ENCODE measurements at regions not wholly inside any gene's neighbourhood (a gene's known extent, or its start where the extent isn't known, plus 50 kb on each side); places are given as distances from the start of the nearest gene placed in this dataset.

DNA sequence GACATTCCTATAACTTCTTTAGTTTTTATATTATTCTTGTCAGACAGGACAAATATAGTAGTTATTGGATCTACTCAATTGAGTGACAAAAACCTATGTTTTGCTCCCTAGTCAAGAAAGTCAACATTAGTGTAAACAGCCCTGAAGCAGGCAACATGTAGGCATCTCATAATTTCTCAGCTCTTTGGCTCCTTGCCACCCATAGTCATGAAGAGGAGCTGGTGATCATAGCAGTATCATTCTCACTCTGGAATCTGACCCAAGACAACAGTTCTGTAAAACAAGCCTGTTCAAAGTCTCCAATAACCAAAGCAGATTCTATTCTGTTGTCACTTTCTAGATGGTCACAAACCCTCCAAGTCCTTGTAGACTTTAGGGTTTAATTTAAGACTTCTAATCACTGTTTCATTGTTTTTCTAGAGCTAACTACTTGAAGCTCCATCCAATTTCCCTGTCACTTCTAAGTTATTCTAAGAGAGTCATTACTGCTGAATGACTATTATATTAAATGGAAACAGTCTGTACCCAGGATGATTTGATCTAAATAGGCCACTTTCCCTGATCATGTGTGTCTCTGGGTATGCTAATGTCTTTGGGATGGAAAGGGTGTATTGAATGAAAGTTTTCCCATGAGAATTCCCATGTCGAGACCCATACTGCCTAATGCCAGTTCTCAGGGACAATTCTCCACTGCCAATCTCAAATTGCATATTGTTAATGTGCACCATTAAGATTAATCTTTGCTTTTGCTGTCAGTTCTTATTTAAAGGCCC lies 533.3 kb downstream of the ACTL7B start:
- no peak overlapping the region for H3K4me3 ChIP-seq (ENCODE audit: low read length)
- no peaks in the 10 kb centered on the region for H3K36me3 ChIP-seq (ENCODE audit: control insufficient read depth, insufficient read depth, low read length, severe bottlenecking)
- H3K4me1 ChIP-seq (ENCODE audit: control insufficient read depth, insufficient read depth, low read length) = no peaks in the 10 kb centered on the region
- no peak overlapping the region for H3K9ac ChIP-seq (ENCODE audit: low read length)
- H3K27me3 ChIP-seq (replicated peaks; ENCODE audit: control insufficient read depth, insufficient read depth, low read length) = no peaks in the 10 kb centered on the region
- no peak for DNase-seq (ENCODE audit: low read depth)
- peaks cover 11% of the 10 kb centered on the region for H3K9me3 ChIP-seq (ENCODE audit: control insufficient read depth, low read length)

DNA sequence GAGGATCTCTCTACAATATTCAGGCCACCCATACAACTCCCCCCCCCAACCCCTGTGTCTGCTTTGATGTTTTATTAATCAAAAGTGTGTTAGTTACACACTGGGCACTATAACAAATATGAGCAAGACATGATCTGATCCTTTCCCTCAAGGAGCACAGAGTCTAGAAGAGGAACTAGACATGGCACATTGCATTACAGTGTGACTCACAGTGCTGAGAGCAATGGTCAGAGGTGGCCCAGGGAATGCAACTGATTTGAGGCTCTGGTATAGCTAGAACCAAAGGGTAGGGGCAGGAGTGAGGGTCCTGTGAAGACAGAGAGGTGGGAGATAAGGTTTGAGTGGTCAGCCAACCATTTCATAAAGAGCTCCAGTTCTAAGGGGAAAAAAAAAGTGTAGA lies 539.2 kb downstream of the ACTL7B start:
- H3K36me3 ChIP-seq (ENCODE audit: control insufficient read depth, insufficient read depth, low read length, severe bottlenecking) = no peaks in the 10 kb centered on the region

GRCh38 chr9:108316066-108316465 lies 539.7 kb downstream of the ACTL7B start:
- Histone ChIP-seq H3K9ac (ENCODE audit: low read length) (no peak overlapping the region), H3K9me3 (ENCODE audit: control insufficient read depth, low read length) (no peaks in the 10 kb centered on the region), H3K36me3 (ENCODE audit: control insufficient read depth, insufficient read depth, low read length, severe bottlenecking) (no peaks in the 10 kb centered on the region), H3K4me1 (ENCODE audit: control insufficient read depth, insufficient read depth, low read length) (no peaks in the 10 kb centered on the region), H3K4me3 (ENCODE audit: low read length) (no peak overlapping the region), H3K27me3 (replicated peaks; ENCODE audit: control insufficient read depth, insufficient read depth, low read length) (no peaks in the 10 kb centered on the region)
- DNase-seq (ENCODE audit: low read depth) = no peak

More for the DNA sequence above, 539.2 kb downstream of the ACTL7B start:
- Histone ChIP-seq H3K4me1 (ENCODE audit: control insufficient read depth, insufficient read depth, low read length) (no peaks in the 10 kb centered on the region), H3K4me3 (ENCODE audit: low read length) (no peak overlapping the region), H3K9ac (ENCODE audit: low read length) (no peak overlapping the region), H3K9me3 (ENCODE audit: control insufficient read depth, low read length) (no peaks in the 10 kb centered on the region), H3K27me3 (replicated peaks; ENCODE audit: control insufficient read depth, insufficient read depth, low read length) (no peaks in the 10 kb centered on the region)
- DNase-seq (ENCODE audit: low read depth) = peak; percentile 13

DNA sequence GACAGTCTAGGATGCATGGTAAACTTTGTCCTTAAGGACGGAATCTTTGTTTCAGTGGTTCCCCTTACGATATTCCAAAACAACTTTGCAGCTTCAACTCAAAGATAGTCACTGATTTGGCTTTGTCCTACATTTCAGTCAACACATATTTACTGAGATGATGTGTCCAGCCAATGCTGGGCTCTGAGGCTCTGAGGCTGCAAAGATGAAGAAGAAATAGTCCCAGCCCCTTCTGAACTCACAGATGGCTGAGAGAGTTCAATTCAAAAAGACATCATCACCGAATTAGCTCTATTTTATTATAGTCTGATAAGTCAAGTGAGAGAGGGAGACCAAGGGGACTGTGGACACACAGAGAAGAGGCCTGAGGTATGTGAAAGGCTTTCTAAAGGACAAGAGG lies 544.0 kb downstream of the ACTL7B start:
- peaks cover 9% of the 10 kb centered on the region for H3K9me3 ChIP-seq (ENCODE audit: control insufficient read depth, low read length)
- H3K9ac ChIP-seq (ENCODE audit: low read length) = no peak overlapping the region
- H3K4me1 ChIP-seq (ENCODE audit: control insufficient read depth, insufficient read depth, low read length) = no peaks in the 10 kb centered on the region
- no peaks in the 10 kb centered on the region for H3K36me3 ChIP-seq (ENCODE audit: control insufficient read depth, insufficient read depth, low read length, severe bottlenecking)
- H3K4me3 ChIP-seq (ENCODE audit: low read length) = no peak overlapping the region
- H3K27me3 ChIP-seq (replicated peaks; ENCODE audit: control insufficient read depth, insufficient read depth, low read length) = no peaks in the 10 kb centered on the region
- no peak for DNase-seq (ENCODE audit: low read depth)

DNA sequence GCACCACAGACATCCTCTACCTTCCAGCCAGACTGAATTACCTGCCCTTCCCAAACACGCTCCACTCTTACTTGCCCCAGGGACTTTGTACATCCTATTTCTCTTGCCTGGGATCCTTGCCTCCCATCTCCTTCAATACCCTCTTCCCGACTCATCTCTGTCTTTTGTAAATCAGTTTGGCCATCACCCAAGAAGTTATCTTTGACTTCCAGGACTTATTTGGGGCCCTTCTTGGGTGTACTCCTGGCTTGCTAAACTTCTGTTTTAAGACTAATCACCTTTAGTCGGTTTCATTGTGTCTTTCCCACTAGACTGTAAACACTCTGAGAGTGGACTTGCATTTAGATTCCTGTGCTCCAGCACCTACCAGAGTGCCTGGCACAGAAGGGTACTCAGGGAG lies 545.6 kb downstream of the ACTL7B start:
- no peak overlapping the region for H3K9ac ChIP-seq (ENCODE audit: low read length)
- no peaks in the 10 kb centered on the region for H3K36me3 ChIP-seq (ENCODE audit: control insufficient read depth, insufficient read depth, low read length, severe bottlenecking)
- no peak for DNase-seq (ENCODE audit: low read depth)
- no peaks in the 10 kb centered on the region for H3K27me3 ChIP-seq (replicated peaks; ENCODE audit: control insufficient read depth, insufficient read depth, low read length)
- no peak overlapping the region for H3K4me3 ChIP-seq (ENCODE audit: low read length)
- H3K9me3 ChIP-seq (ENCODE audit: control insufficient read depth, low read length) = peaks cover 9% of the 10 kb centered on the region
- H3K4me1 ChIP-seq (ENCODE audit: control insufficient read depth, insufficient read depth, low read length) = no peaks in the 10 kb centered on the region

DNA sequence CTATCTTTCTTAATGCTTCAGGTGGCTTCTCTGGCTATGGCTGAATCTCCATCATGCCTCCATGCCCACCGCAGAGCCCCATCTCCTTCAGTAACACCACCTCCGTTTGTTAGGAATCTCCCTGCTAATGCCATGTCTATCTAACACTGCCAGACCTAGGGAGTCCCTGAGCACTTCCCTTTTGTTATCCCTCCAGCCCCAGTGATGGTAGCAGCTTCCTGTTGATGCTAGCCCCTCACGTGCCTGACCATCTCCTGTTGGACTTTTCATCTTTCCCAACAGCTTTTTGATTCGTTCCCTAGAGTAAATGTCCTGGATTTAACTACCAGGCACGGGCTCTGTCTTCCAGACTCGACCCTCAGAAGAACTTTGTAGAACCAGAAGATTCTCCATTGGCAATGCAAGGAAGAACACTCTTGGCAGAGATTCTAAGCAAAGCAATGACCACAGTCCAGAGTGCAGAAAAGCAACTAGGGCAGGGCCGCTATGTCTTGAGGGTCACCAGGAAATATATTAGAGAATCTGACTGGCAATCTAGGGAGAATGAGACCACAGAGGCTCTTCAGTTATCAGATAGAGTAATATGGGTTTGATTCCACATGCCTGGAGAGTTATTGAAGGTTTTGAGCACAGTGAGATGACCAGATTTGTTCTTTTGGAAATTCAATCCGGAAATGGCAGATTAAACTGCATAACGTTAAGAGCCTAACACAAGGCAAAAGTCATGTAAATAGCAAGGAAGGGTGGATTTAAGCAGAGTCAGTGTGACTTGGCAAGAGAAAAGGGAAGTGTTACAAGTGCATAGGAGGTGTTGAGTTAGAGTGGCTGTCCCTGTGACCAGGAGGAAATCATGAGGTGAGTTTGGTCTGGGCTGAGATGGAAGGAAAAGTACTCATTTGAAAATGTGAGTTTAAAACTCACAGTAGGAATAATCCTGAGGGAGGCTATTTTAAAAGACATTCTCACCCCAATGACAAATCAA lies 555.2 kb downstream of the ACTL7B start:
- peaks cover 16% of the 10 kb centered on the region for H3K4me1 ChIP-seq (ENCODE audit: control insufficient read depth, insufficient read depth, low read length)
- no peak overlapping the region for H3K9ac ChIP-seq (ENCODE audit: low read length)
- no peak overlapping the region for H3K4me3 ChIP-seq (ENCODE audit: low read length)
- H3K36me3 ChIP-seq (ENCODE audit: control insufficient read depth, insufficient read depth, low read length, severe bottlenecking) = no peaks in the 10 kb centered on the region
- H3K27me3 ChIP-seq (replicated peaks; ENCODE audit: control insufficient read depth, insufficient read depth, low read length) = no peaks in the 10 kb centered on the region
- DNase-seq (ENCODE audit: low read depth) = no peak
- no peaks in the 10 kb centered on the region for H3K9me3 ChIP-seq (ENCODE audit: control insufficient read depth, low read length)

DNA sequence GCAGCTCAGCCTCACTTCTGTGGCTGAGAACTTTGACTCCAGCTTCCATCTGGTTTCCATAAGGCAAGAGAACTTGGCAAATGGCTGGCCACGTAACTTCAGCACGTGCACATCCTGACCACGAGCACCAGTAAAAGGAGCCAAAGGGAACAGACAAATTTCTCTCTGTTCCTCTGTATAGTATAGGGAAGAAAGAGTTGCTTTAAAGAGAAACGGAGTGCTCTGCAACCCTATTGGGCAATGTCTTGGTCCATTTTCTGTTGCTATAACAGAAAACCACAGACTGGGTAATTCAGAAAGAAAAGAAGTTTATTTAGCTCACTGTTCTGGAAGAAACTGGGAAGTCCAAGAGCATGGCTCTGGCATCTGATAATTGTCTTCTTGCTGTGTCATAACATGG lies 558.7 kb downstream of the ACTL7B start:
- Histone ChIP-seq H3K27me3 (replicated peaks; ENCODE audit: control insufficient read depth, insufficient read depth, low read length) (no peaks in the 10 kb centered on the region), H3K9ac (ENCODE audit: low read length) (peak overlapping the region; percentile 57), H3K9me3 (ENCODE audit: control insufficient read depth, low read length) (no peaks in the 10 kb centered on the region), H3K4me1 (ENCODE audit: control insufficient read depth, insufficient read depth, low read length) (peaks cover 22% of the 10 kb centered on the region), H3K36me3 (ENCODE audit: control insufficient read depth, insufficient read depth, low read length, severe bottlenecking) (no peaks in the 10 kb centered on the region), H3K4me3 (ENCODE audit: low read length) (no peak overlapping the region)
- peak; percentile 86 for DNase-seq (ENCODE audit: low read depth)

- H3K9ac ChIP-seq (ENCODE audit: low read length) = peak overlapping the region; percentile 57
- no peaks in the 10 kb centered on the region for H3K36me3 ChIP-seq (ENCODE audit: control insufficient read depth, insufficient read depth, low read length, severe bottlenecking)
- peak; percentile 84 for DNase-seq (ENCODE audit: low read depth)
- no peak overlapping the region for H3K4me3 ChIP-seq (ENCODE audit: low read length)
- no peaks in the 10 kb centered on the region for H3K27me3 ChIP-seq (replicated peaks; ENCODE audit: control insufficient read depth, insufficient read depth, low read length)
- H3K9me3 ChIP-seq (ENCODE audit: control insufficient read depth, low read length) = no peaks in the 10 kb centered on the region
- peaks cover 22% of the 10 kb centered on the region for H3K4me1 ChIP-seq (ENCODE audit: control insufficient read depth, insufficient read depth, low read length)
Observed at GRCh38 chr9:108296056-108296455, 559.7 kb downstream of the ACTL7B start.

- DNase-seq (ENCODE audit: low read depth) = no peak
- Histone ChIP-seq H3K9me3 (ENCODE audit: control insufficient read depth, low read length) (no peaks in the 10 kb centered on the region), H3K27me3 (replicated peaks; ENCODE audit: control insufficient read depth, insufficient read depth, low read length) (no peaks in the 10 kb centered on the region), H3K36me3 (ENCODE audit: control insufficient read depth, insufficient read depth, low read length, severe bottlenecking) (no peaks in the 10 kb centered on the region), H3K4me3 (ENCODE audit: low read length) (no peak overlapping the region), H3K9ac (ENCODE audit: low read length) (no peak overlapping the region), H3K4me1 (ENCODE audit: control insufficient read depth, insufficient read depth, low read length) (peaks cover 10% of the 10 kb centered on the region)
Observed at GRCh38 chr9:108291586-108291932, 564.2 kb downstream of the ACTL7B start.

DNA sequence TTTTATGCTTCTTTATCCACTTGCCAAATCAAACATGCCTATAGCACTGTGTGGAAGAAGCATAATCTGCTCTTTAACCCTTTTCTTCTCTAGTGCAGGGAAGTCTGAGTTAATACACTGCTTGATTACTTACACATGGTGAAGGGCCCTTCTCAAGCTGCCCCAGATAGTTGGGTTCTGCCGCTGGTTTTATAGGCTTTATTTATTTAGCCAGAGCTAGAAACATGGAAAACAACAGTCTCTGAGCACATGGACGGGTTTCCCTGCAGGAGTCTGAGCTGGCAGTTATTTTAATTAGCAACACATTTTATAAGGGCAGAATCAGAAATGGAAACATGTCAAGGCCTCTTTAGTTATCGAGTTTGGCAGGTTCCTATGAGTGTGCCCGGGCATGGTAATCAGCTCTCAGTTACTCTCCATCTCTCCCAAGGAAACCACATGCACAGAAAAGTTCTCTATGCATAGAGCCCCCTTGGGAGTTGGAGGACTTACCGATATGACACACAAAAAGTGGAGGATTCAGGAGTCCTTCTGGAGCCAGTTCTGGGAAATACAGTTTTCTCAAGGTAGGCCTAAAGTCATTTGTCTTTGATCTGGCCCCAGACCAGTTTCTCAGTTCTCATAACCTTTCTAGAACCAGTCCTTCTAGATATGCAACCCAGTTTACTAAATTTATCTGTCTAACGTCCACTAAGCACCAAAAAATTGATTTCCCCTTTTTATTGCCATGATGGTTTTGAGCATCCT lies 564.8 kb downstream of the ACTL7B start:
- no peak overlapping the region for H3K4me3 ChIP-seq (ENCODE audit: low read length)
- H3K9ac ChIP-seq (ENCODE audit: low read length) = no peak overlapping the region
- peaks cover 6% of the 10 kb centered on the region for H3K4me1 ChIP-seq (ENCODE audit: control insufficient read depth, insufficient read depth, low read length)
- H3K9me3 ChIP-seq (ENCODE audit: control insufficient read depth, low read length) = no peaks in the 10 kb centered on the region
- no peaks in the 10 kb centered on the region for H3K36me3 ChIP-seq (ENCODE audit: control insufficient read depth, insufficient read depth, low read length, severe bottlenecking)
- DNase-seq (ENCODE audit: low read depth) = peak; percentile 67
- no peaks in the 10 kb centered on the region for H3K27me3 ChIP-seq (replicated peaks; ENCODE audit: control insufficient read depth, insufficient read depth, low read length)

DNA sequence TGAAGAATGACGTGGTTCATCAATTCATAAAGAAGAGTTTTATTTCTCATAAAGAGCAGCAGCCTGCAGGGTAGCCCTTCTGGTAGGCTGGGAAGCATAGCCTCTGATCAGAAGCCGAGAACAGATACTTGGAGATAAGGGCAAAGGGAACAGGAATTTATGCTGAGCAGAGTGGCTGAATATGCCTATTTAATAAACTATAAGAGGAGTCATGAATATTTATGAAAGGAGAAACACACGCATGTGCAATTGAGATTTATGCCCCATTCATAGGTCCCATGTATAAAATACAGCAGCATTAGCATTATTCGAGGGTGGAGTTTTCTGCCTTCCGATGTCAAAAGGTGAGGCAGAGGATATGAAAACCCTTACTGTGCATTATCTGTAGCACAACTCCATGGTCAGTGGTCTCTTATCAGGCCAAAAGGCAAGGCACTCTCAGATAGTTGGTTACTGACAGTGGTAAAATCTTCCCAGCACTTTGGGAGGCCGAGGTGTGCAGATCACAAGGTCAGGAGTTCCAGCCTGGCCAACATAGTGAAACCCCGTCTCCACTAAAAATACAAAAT lies 569.1 kb downstream of the ACTL7B start:
- Histone ChIP-seq H3K9ac (ENCODE audit: low read length) (no peak overlapping the region), H3K4me3 (ENCODE audit: low read length) (no peak overlapping the region), H3K27me3 (replicated peaks; ENCODE audit: control insufficient read depth, insufficient read depth, low read length) (no peaks in the 10 kb centered on the region), H3K9me3 (ENCODE audit: control insufficient read depth, low read length) (no peaks in the 10 kb centered on the region), H3K36me3 (ENCODE audit: control insufficient read depth, insufficient read depth, low read length, severe bottlenecking) (no peaks in the 10 kb centered on the region), H3K4me1 (ENCODE audit: control insufficient read depth, insufficient read depth, low read length) (no peaks in the 10 kb centered on the region)
- no peak for DNase-seq (ENCODE audit: low read depth)
